Fibroblast of skin of scalp (primary cell): ENCODE measurements at regions not wholly inside any gene's neighbourhood (a gene's known extent, or its start where the extent isn't known, plus 50 kb on each side); places are given as distances from the start of the nearest gene placed in this dataset.
"Not testable (repeated sequence)": the region's sequence is repeated elsewhere in the genome, so short reads cannot be mapped to it uniquely, and the experiment has no call there.

Source experiments
- DNase-seq: peaks from one replicate; pipeline ENCODE4 v3.0.0-alpha.2; 2013

- DNase-seq, result peak; percentile 87
Observed at GRCh38 chr6:85192186-85192585, 257.7 kb upstream of the NT5E start.

GRCh38 chr6:85191656-85192055, 258.2 kb upstream of the NT5E start:
- DNase-seq, result peak; percentile 90

- DNase-seq, result peak; percentile 77
Observed at GRCh38 chr6:85186546-85187175, 263.2 kb upstream of the NT5E start.

GRCh38 chr6:85185977-85186376, 263.9 kb upstream of the NT5E start:
- DNase-seq, result peak; percentile 82

- DNase-seq, result no peak
Observed at GRCh38 chr6:85183841-85184240, 266.0 kb upstream of the NT5E start.

GRCh38 chr6:85172705-85173104, 277.2 kb upstream of the NT5E start:
- DNase-seq, result peak; percentile 71

- no peak for DNase-seq
Observed at GRCh38 chr6:85172161-85172560, 277.7 kb upstream of the NT5E start.

GRCh38 chr6:85169189-85169588, 280.7 kb upstream of the NT5E start:
- DNase-seq, result no peak

- DNase-seq, result no peak
Observed at GRCh38 chr6:85168146-85168545, 281.7 kb upstream of the NT5E start.

GRCh38 chr6:85166114-85166741, 283.7 kb upstream of the NT5E start:
- DNase-seq, result no peak

GRCh38 chr6:85163156-85164080, 286.5 kb upstream of the NT5E start:
- DNase-seq, result no peak

- peak; percentile 87 for DNase-seq
Observed at GRCh38 chr6:85157311-85157710, 292.6 kb upstream of the NT5E start.

- DNase-seq, result peak; percentile 90
Observed at GRCh38 chr6:85143676-85144075, 306.2 kb upstream of the NT5E start.

- DNase-seq, result peak; percentile 90
Observed at GRCh38 chr6:85137865-85138264, 312.0 kb upstream of the NT5E start.

GRCh38 chr6:85136310-85136709, 313.6 kb upstream of the NT5E start:
- no peak for DNase-seq

GRCh38 chr6:85135376-85136094, 314.3 kb upstream of the NT5E start:
- DNase-seq, result peak; percentile 90

GRCh38 chr6:85134172-85134571, 315.7 kb upstream of the NT5E start:
- DNase-seq, result peak; percentile 39

- DNase-seq, result no peak
Observed at GRCh38 chr6:85132091-85132490, 317.8 kb upstream of the NT5E start.

- peak; percentile 88 for DNase-seq
Observed at GRCh38 chr6:85130743-85131142, 319.1 kb upstream of the NT5E start.

- peak; percentile 56 for DNase-seq
Observed at GRCh38 chr6:85129881-85130280, 320.0 kb upstream of the NT5E start.

GRCh38 chr6:85128781-85129180, 321.1 kb upstream of the NT5E start:
- DNase-seq, result peak; percentile 86

GRCh38 chr6:85128256-85128655, 321.6 kb upstream of the NT5E start:
- not testable (repeated sequence) for DNase-seq
